GM18498 (cell line): ENCODE measurements at regions not wholly inside any gene's neighbourhood (a gene's known extent, or its start where the extent isn't known, plus 50 kb on each side); places are given as distances from the start of the nearest gene placed in this dataset.

Experiments used
- ATAC-seq: cut with Tn5 transposase; IDR thresholded peaks from one replicate; pipeline ENCODE4 v1.9.1; 2021; ENCODE audit warnings: mild to moderate bottlenecking, moderate library complexity; ENCODE audit not compliant: unreplicated experiment

- no peak for ATAC-seq
These were observed 569.9 kb downstream of the BUD13 start for GRCh38 chr11:116202922-116203321.

- no peak for ATAC-seq
These were observed 572.2 kb downstream of the BUD13 start for GRCh38 chr11:116200564-116200963.

- no peak for ATAC-seq
These were observed 573.6 kb downstream of the BUD13 start for GRCh38 chr11:116199182-116199581.

- no peak for ATAC-seq
These were observed 578.5 kb downstream of the BUD13 start for GRCh38 chr11:116194156-116194904.

- no peak for ATAC-seq
These were observed 579.3 kb downstream of the BUD13 start for GRCh38 chr11:116193321-116194131.

GRCh38 chr11:116192509-116193210 lies 580.1 kb downstream of the BUD13 start:
- ATAC-seq: no peak

- ATAC-seq: no peak
These were observed 581.9 kb downstream of the BUD13 start for GRCh38 chr11:116190861-116191260.

GRCh38 chr11:116189408-116190170 lies 583.2 kb downstream of the BUD13 start:
- ATAC-seq: no peak

- ATAC-seq: no peak
These were observed 584.4 kb downstream of the BUD13 start for GRCh38 chr11:116188350-116188749.

GRCh38 chr11:116187026-116187425 lies 585.8 kb downstream of the BUD13 start:
- ATAC-seq: no peak

GRCh38 chr11:116185551-116185950 lies 587.2 kb downstream of the BUD13 start:
- ATAC-seq: no peak

- ATAC-seq: no peak
These were observed 588.0 kb downstream of the BUD13 start for GRCh38 chr11:116184763-116185162.

GRCh38 chr11:116182356-116182966 lies 590.3 kb downstream of the BUD13 start:
- no peak for ATAC-seq

- no peak for ATAC-seq
These were observed 591.8 kb downstream of the BUD13 start for GRCh38 chr11:116180806-116181600.

- ATAC-seq: no peak
These were observed 593.4 kb downstream of the BUD13 start for GRCh38 chr11:116179401-116179800.

- ATAC-seq: no peak
These were observed 595.1 kb downstream of the BUD13 start for GRCh38 chr11:116177521-116178210.

- ATAC-seq: no peak
These were observed 596.2 kb downstream of the BUD13 start for GRCh38 chr11:116176484-116177005.

GRCh38 chr11:116175707-116176106 lies 597.1 kb downstream of the BUD13 start:
- ATAC-seq: no peak
